Esophagus squamous epithelium (tissue), 5 donors: ENCODE measurements at regions not wholly inside any gene's neighbourhood (a gene's known extent, or its start where the extent isn't known, plus 50 kb on each side); places are given as distances from the start of the nearest gene placed in this dataset.
"Not testable (repeated sequence)": the region's sequence is repeated elsewhere in the genome, so short reads cannot be mapped to it uniquely, and the experiment has no call there.

ENCODE experiments used
- DNase-seq: peaks from one replicate; lab custom pipeline; 2025; lab: John Stamatoyannopoulos, UW
- H3K27ac ChIP-seq, 4 donors: fragments of 200-600 bp; sonication (generic); one replicate each; pipeline ENCODE4 v1.5.1; 2016 to 2019; ENCODE audit warnings: mild to moderate bottlenecking in 1 of 4
- H3K27me3 ChIP-seq, 4 donors: fragments of 200-600 bp; sonication (generic); 1 replicate in 3 of 4; 2 replicates in 1 of 4; pipeline versions ENCODE4 v1.5.1 to v1.6.0; 2017 to 2021; ENCODE audit warnings: antibody characterized with exemption in 1 of 4
- H3K36me3 ChIP-seq, 3 donors: fragments of 200-600 bp; sonication (generic); one replicate each; pipeline ENCODE4 v1.5.1; 2016 to 2019
- H3K4me1 ChIP-seq, 3 donors: fragments of 200-600 bp; sonication (generic); one replicate each; pipeline ENCODE4 v1.5.1; 2017 to 2019
- H3K4me3 ChIP-seq, 4 donors: fragments of 200-600 bp; sonication (generic); 1 replicate in 3 of 4; 2 replicates in 1 of 4; pipeline ENCODE4 v1.5.1; 2016 to 2019; ENCODE audit warnings: mild to moderate bottlenecking in 2 of 4, moderate library complexity in 1 of 4
- H3K9me3 ChIP-seq, 3 donors: fragments of 200-600 bp; sonication (generic); one replicate each; pipeline ENCODE4 v1.5.1; 2016 to 2019
- POLR2A ChIP-seq, 4 donors: fragments of 450-650 bp; IDR thresholded peaks; one replicate each; pipeline ENCODE4 v1.6.1; 2017; ENCODE audit warnings: antibody characterized with exemption in 4 of 4, mild to moderate bottlenecking in 4 of 4, moderate library complexity in 3 of 4
- WGBS, 2 donors: methylation state at CpG; one replicate each; pipeline ENCODE4 v1.1.5; 2018; 5-methylcytosine and 5-hydroxymethylcytosine counted together
- intact Hi-C: fragments of 100-400 bp; cut with DNase I; formaldehyde crosslinking; loops from one replicate; pipeline ENCODE4 v1.15.0; 2022
- TF ChIP-seq, protein P1 (sequence below), 6 experiments: fragments of 450-650 bp in 4 of 6; fragments of 200-600 bp in 2 of 6; sonication (generic) in 2 of 6; IDR thresholded peaks; one replicate each; pipeline ENCODE4 v1.5.1; 2016 to 2019; ENCODE audit warnings: antibody characterized with exemption in 6 of 6, mild to moderate bottlenecking in 4 of 6, moderate library complexity in 4 of 6
- donor health status: DM: yes; HTN: yes; CAD: no.

DNA sequence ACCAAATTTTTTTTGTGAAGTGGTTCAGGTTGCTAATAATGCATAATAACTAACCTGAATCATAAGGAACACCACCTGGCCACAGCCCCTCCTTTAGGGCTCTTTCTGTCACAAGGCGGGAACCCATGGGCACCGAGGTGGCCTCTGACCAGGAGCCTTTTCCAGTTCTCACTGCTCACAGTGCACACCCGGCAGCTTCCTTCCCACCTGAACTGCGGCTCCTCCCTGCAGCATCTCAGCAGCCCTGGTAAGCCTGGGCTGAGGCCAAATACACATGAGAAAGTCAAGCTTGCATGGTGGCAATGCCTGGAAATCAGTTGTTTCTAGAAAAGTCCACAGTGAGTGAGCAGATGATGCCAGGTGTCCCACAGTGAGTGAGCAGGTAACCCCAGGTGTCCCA is 77.6 kb upstream of the SNTG2 start:
- 68 to 82% methylated on average over 4 of the region's 4 CpGs for WGBS, 2 donors
- Histone ChIP-seq H3K4me1 (no peaks in the 10 kb centered on the region), H3K27ac (no peak overlapping the region), H3K36me3 (no peaks in the 10 kb centered on the region), H3K4me3 (no peak overlapping the region), H3K27me3 (peaks cover 0 to 25% (median 0%) of the 10 kb centered on the region in 4 donors), H3K9me3 (no peaks in the 10 kb centered on the region)
- no peak for DNase-seq
- intact Hi-C loops: no loop called here
- TF ChIP-seq, protein P1, sequence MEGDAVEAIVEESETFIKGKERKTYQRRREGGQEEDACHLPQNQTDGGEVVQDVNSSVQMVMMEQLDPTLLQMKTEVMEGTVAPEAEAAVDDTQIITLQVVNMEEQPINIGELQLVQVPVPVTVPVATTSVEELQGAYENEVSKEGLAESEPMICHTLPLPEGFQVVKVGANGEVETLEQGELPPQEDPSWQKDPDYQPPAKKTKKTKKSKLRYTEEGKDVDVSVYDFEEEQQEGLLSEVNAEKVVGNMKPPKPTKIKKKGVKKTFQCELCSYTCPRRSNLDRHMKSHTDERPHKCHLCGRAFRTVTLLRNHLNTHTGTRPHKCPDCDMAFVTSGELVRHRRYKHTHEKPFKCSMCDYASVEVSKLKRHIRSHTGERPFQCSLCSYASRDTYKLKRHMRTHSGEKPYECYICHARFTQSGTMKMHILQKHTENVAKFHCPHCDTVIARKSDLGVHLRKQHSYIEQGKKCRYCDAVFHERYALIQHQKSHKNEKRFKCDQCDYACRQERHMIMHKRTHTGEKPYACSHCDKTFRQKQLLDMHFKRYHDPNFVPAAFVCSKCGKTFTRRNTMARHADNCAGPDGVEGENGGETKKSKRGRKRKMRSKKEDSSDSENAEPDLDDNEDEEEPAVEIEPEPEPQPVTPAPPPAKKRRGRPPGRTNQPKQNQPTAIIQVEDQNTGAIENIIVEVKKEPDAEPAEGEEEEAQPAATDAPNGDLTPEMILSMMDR (IDR thresholded peaks at IDR 0.05): no peak
- TF ChIP-seq POLR2A (IDR thresholded peaks at IDR 0.05): no peak

- TF ChIP-seq, protein P1 (IDR thresholded peaks at IDR 0.05): no peak
- no peak for TF ChIP-seq POLR2A (IDR thresholded peaks at IDR 0.05)
- no peak overlapping the region for H3K4me3 ChIP-seq
- no peaks in the 10 kb centered on the region for H3K4me1 ChIP-seq
- H3K27ac ChIP-seq: no peak overlapping the region
- no peaks in the 10 kb centered on the region for H3K36me3 ChIP-seq
- WGBS, 2 donors: 46 to 54% methylated on average over 8 to 10 of the region's 19 CpGs
- intact Hi-C loops: no loop called here
- H3K9me3 ChIP-seq: no peaks in the 10 kb centered on the region
- H3K27me3 ChIP-seq: peaks cover 0 to 25% (median 0%) of the 10 kb centered on the region in 4 donors
- DNase-seq: no peak
Observed at GRCh38 chr2:871926-872680, 78.5 kb upstream of the SNTG2 start.

GRCh38 chr2:871175-871727 is 79.4 kb upstream of the SNTG2 start:
- H3K27ac ChIP-seq: no peak overlapping the region
- H3K9me3 ChIP-seq: no peaks in the 10 kb centered on the region
- WGBS, 2 donors: 80 to 83% methylated on average over 12 to 19 of the region's 24 CpGs
- no peak for TF ChIP-seq POLR2A (IDR thresholded peaks at IDR 0.05)
- H3K4me1 ChIP-seq: no peaks in the 10 kb centered on the region
- H3K4me3 ChIP-seq: no peak overlapping the region
- no peaks in the 10 kb centered on the region for H3K36me3 ChIP-seq
- DNase-seq: no peak
- peaks cover 0 to 25% (median 0%) of the 10 kb centered on the region in 4 donors for H3K27me3 ChIP-seq
- intact Hi-C loops: no loop called here

GRCh38 chr2:870426-870825 is 80.2 kb upstream of the SNTG2 start:
- Histone ChIP-seq H3K9me3 (no peaks in the 10 kb centered on the region), H3K4me1 (no peaks in the 10 kb centered on the region), H3K27me3 (peaks cover 0 to 25% (median 0%) of the 10 kb centered on the region in 4 donors), H3K4me3 (no peak overlapping the region), H3K27ac (no peak overlapping the region), H3K36me3 (no peaks in the 10 kb centered on the region)
- 60 to 62% methylated on average over 7 to 8 of the region's 8 CpGs for WGBS, 2 donors
- no peak for TF ChIP-seq POLR2A (IDR thresholded peaks at IDR 0.05)
- intact Hi-C loops: no loop called here
- DNase-seq: no peak

DNA sequence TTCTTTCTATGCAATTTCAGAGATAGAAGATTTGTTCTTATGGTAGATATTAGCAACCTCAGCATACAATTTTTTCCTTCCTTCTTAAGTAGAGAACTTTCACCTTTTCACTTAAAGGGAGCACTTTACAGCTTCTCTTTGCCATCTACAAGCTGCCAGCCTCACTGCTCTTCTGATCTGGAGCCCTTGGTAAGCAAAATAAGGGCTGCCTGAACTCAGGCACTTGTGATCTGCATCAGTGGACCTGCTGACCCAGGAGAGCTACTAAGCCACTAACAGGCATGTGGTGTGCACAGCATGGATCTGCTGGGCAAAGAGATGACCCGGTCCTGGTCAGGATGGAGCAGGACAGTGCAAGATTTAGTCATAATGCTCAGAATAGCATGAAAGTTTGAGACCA is 80.8 kb upstream of the SNTG2 start:
- WGBS, 2 donors: 50% methylated on average over 1 of the region's 1 CpG; no CpG with 5 or more reads in 1 of the 2 donors
- no peak for TF ChIP-seq POLR2A (IDR thresholded peaks at IDR 0.05)
- TF ChIP-seq, protein P1 (IDR thresholded peaks at IDR 0.05): no peak
- Histone ChIP-seq H3K27me3 (peaks cover 0 to 29% (median 0%) of the 10 kb centered on the region in 4 donors), H3K4me3 (no peak overlapping the region), H3K27ac (no peak overlapping the region), H3K4me1 (no peaks in the 10 kb centered on the region), H3K36me3 (no peaks in the 10 kb centered on the region), H3K9me3 (no peaks in the 10 kb centered on the region)
- intact Hi-C loops: loop anchor here (10.0 kb wide), 1 partner anchor 675 kb away; no protein-coding TSS in a partner anchor
- DNase-seq: no peak

GRCh38 chr2:869357-869871 is 81.2 kb upstream of the SNTG2 start:
- DNase-seq: no peak
- no peak for TF ChIP-seq POLR2A (IDR thresholded peaks at IDR 0.05)
- TF ChIP-seq, protein P1 (IDR thresholded peaks at IDR 0.05): no peak
- H3K4me3 ChIP-seq: no peak overlapping the region
- intact Hi-C loops: loop anchor here (10.0 kb wide), 1 partner anchor 675 kb away; no protein-coding TSS in a partner anchor
- no peaks in the 10 kb centered on the region for H3K4me1 ChIP-seq
- no peaks in the 10 kb centered on the region for H3K9me3 ChIP-seq
- H3K27ac ChIP-seq: no peak overlapping the region
- 43 to 83% methylated on average over 4 to 11 of the region's 16 CpGs for WGBS, 2 donors
- H3K36me3 ChIP-seq: no peaks in the 10 kb centered on the region
- peaks cover 0 to 32% (median 0%) of the 10 kb centered on the region in 4 donors for H3K27me3 ChIP-seq

DNA sequence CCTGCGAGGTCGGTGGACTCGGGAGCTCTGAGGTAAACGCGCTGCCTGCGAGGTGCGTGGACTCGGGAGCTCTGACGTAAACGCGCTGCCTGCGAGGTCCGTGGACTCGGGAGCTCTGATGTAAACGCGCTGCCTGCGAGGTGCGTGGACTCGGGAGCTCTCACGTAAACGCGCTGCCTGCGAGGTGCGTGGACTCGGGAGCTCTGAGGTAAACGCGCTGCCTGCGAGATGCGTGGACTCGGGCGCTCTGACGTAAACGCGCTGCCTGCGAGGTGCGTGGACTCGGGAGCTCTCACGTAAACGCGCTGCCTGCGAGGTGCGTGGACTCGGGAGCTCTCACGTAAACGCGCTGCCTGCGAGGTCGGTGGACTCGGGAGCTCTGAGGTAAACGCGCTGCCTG is 81.8 kb upstream of the SNTG2 start:
- H3K9me3 ChIP-seq, DNase-seq, H3K27ac ChIP-seq, H3K36me3 ChIP-seq, H3K4me3 ChIP-seq, H3K4me1 ChIP-seq: not testable (repeated sequence)
- WGBS, 2 donors: no CpG with 5 or more reads among the region's 51 CpGs
- H3K27me3 ChIP-seq: peaks cover 0 to 34% (median 0%) of the 10 kb centered on the region in 4 donors
- intact Hi-C loops: loop anchor here (10.0 kb wide), 1 partner anchor 676 kb away; no protein-coding TSS in a partner anchor
